ENCODE measurements at regions not wholly inside any gene's neighbourhood (a gene's known extent, or its start where the extent isn't known, plus 50 kb on each side); places are given as distances from the start of the nearest gene placed in this dataset.

DNA sequence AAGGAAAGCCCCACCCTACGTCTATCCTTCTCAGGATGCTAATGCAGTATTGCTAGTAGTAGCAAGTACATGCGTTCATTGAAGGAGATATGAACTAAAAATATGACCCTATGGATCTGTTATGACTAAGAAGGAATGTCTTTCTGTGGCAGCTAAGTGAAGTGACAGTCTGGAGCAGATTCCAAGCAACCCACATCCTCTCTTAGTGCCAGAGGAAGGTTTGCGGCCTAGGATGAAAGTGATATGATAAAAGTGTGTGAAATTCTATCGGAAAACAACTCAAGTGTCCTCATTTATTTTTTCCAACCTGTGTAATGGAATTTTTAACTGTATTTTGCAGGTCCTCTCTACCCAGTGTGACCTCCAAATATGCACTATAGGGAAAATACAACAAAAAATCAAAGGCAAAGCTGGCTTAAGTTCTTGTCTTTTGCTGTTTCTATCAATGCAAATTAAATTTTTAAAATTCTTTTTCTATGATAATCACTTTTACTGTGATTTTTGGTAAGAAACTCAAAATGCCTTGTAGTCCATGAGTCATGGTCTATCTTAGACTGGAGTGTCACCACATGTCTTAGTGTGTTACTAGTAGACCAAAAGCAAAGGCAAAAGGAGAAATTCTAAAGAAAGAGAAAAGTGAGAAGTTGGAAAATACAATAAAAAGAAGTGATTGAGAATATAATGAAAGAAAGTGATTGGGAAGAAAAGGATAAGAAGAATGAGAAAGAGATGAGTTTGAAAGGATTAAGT lies 161.2 kb upstream of the TMCO5A start:
- TF ChIP-seq, protein P1, sequence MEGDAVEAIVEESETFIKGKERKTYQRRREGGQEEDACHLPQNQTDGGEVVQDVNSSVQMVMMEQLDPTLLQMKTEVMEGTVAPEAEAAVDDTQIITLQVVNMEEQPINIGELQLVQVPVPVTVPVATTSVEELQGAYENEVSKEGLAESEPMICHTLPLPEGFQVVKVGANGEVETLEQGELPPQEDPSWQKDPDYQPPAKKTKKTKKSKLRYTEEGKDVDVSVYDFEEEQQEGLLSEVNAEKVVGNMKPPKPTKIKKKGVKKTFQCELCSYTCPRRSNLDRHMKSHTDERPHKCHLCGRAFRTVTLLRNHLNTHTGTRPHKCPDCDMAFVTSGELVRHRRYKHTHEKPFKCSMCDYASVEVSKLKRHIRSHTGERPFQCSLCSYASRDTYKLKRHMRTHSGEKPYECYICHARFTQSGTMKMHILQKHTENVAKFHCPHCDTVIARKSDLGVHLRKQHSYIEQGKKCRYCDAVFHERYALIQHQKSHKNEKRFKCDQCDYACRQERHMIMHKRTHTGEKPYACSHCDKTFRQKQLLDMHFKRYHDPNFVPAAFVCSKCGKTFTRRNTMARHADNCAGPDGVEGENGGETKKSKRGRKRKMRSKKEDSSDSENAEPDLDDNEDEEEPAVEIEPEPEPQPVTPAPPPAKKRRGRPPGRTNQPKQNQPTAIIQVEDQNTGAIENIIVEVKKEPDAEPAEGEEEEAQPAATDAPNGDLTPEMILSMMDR (IDR thresholded peaks at IDR 0.05) = no peak
- no peak for TF ChIP-seq POLR2A (IDR thresholded peaks at IDR 0.05)
